Caco-2 (cell line): ENCODE measurements at regions not wholly inside any gene's neighbourhood (a gene's known extent, or its start where the extent isn't known, plus 50 kb on each side); places are given as distances from the start of the nearest gene placed in this dataset.

Experiments used
- BruUV-seq: library from RNA; stranded (reverse); fragments of 400-500 nt; replicated peaks from 2 replicates; lab custom pipeline; 2021; lab: Mats Ljungman, UMichigan
- CTCF ChIA-PET: fragments of 300-600 bp; sonication (Branson Sonifier 250); formaldehyde crosslinking; loops from one replicate; lab custom pipeline; 2022; ENCODE audit warnings: antibody characterized with exemption; lab: Charles Lee
- POLR2A ChIA-PET: fragments of 300-600 bp; sonication (Branson Sonifier 250); formaldehyde crosslinking; loops from one replicate; lab custom pipeline; 2022; ENCODE audit warnings: antibody characterized with exemption; lab: Charles Lee
- DNase-seq, 2 experiments: peaks; one replicate each; pipeline versions ENCODE4 v3.0.0 to v3.0.0-alpha.2; 2020 to 2022
- H3K27me3 ChIP-seq: replicated peaks from 2 replicates; pipeline ENCODE4 v1.6.0; 2011; ENCODE audit warnings: low read length; ENCODE audit not compliant: control insufficient read depth, insufficient read depth
- H3K36me3 ChIP-seq: 2 replicates; pipeline ENCODE4 v1.5.1; 2011; ENCODE audit warnings: low read length; ENCODE audit not compliant: control insufficient read depth, insufficient read depth
- H3K4me1 ChIP-seq: fragments of 250-450 bp; sonication (Bioruptor Pico); 2 replicates; pipeline ENCODE4 v1.5.1; 2020; ENCODE audit warnings: mild to moderate bottlenecking
- H3K4me3 ChIP-seq: 2 replicates; pipeline ENCODE4 v1.5.1; 2011; ENCODE audit warnings: low read depth, mild to moderate bottlenecking, control low read depth, low read length
- H3K9me3 ChIP-seq: fragments of 250-450 bp; sonication (Bioruptor Pico); 2 replicates; pipeline ENCODE4 v1.5.1; 2020; ENCODE audit warnings: mild to moderate bottlenecking, moderate library complexity
- H3K27ac Mint-ChIP-seq: one replicate; pipeline ENCODE4 v1.8.0; 2022; ENCODE audit warnings: mixed read lengths; ENCODE audit not compliant: unreplicated experiment
- H3K27me3 Mint-ChIP-seq: one replicate; pipeline ENCODE4 v1.8.0; 2022; ENCODE audit warnings: mixed read lengths; ENCODE audit not compliant: insufficient read depth, unreplicated experiment
- H3K36me3 Mint-ChIP-seq: one replicate; pipeline ENCODE4 v1.8.0; 2022; ENCODE audit warnings: mild to moderate bottlenecking, mixed read lengths; ENCODE audit not compliant: insufficient read depth, unreplicated experiment
- H3K4me1 Mint-ChIP-seq: one replicate; pipeline ENCODE4 v1.8.0; 2022; ENCODE audit warnings: low read depth, mixed read lengths; ENCODE audit not compliant: unreplicated experiment
- H3K4me3 Mint-ChIP-seq: one replicate; pipeline ENCODE4 v1.8.0; 2022; ENCODE audit warnings: mild to moderate bottlenecking, moderate library complexity, mixed read lengths; ENCODE audit not compliant: unreplicated experiment
- H3K9me3 Mint-ChIP-seq: one replicate; pipeline ENCODE4 v1.8.0; 2022; ENCODE audit warnings: mixed read lengths; ENCODE audit not compliant: unreplicated experiment
- CTCF ChIP-seq, 2 experiments: fragments of 200-600 bp in 1 of 2; IDR thresholded peaks; 1 replicate in 1 of 2; 2 replicates in 1 of 2; pipeline versions ENCODE4 v1.5.1 to v1.8.0; 2011 to 2022; ENCODE audit warnings: antibody characterized with exemption in 1 of 2, control low read depth in 1 of 2, inconsistent platforms in 1 of 2, low read depth in 1 of 2, low read length in 1 of 2, mild to moderate bottlenecking in 1 of 2, moderate library complexity in 1 of 2; ENCODE audit not compliant: insufficient read depth in 1 of 2, severe bottlenecking in 1 of 2, unreplicated experiment in 1 of 2
- intact Hi-C: fragments of 100-400 bp; cut with micrococcal nuclease; formaldehyde crosslinking; loops from one replicate; pipeline ENCODE4 v1.10.0; 2022; ENCODE audit not compliant: unreplicated experiment

- POLR2A ChIA-PET: no interaction called here
- no peaks in the 10 kb centered on the region for H3K9me3 ChIP-seq
- H3K4me1 ChIP-seq: peaks cover 7% of the 10 kb centered on the region; the same call in 1 of the 2 replicates
- no peaks in the 10 kb centered on the region for H3K27me3 Mint-ChIP-seq
- H3K4me3 Mint-ChIP-seq: no peak overlapping the region
- intact Hi-C loops: loop anchor here (1.0 to 2.0 kb wide), 2 partner anchors 121 to 156 kb away; no protein-coding TSS in a partner anchor
- BruUV-seq: no TSS peak
- no peak for DNase-seq
- H3K9me3 Mint-ChIP-seq: no peaks in the 10 kb centered on the region
- no peak overlapping the region for H3K4me3 ChIP-seq
- no peak for TF ChIP-seq CTCF (IDR thresholded peaks at IDR 0.05; ENCODE audit: insufficient read depth in 1 of 2, low read depth in 1 of 2, low read length in 1 of 2, severe bottlenecking in 1 of 2, unreplicated experiment in 1 of 2)
- no peaks in the 10 kb centered on the region for H3K36me3 Mint-ChIP-seq
- H3K36me3 ChIP-seq: no peaks in the 10 kb centered on the region
- CTCF ChIA-PET: no interaction called here
- H3K27me3 ChIP-seq: no peaks in the 10 kb centered on the region
- no peak overlapping the region for H3K27ac Mint-ChIP-seq
- H3K4me1 Mint-ChIP-seq: no peaks in the 10 kb centered on the region
Observed at GRCh38 chr2:120673571-120674061, 62.1 kb upstream of the GLI2 start.

DNA sequence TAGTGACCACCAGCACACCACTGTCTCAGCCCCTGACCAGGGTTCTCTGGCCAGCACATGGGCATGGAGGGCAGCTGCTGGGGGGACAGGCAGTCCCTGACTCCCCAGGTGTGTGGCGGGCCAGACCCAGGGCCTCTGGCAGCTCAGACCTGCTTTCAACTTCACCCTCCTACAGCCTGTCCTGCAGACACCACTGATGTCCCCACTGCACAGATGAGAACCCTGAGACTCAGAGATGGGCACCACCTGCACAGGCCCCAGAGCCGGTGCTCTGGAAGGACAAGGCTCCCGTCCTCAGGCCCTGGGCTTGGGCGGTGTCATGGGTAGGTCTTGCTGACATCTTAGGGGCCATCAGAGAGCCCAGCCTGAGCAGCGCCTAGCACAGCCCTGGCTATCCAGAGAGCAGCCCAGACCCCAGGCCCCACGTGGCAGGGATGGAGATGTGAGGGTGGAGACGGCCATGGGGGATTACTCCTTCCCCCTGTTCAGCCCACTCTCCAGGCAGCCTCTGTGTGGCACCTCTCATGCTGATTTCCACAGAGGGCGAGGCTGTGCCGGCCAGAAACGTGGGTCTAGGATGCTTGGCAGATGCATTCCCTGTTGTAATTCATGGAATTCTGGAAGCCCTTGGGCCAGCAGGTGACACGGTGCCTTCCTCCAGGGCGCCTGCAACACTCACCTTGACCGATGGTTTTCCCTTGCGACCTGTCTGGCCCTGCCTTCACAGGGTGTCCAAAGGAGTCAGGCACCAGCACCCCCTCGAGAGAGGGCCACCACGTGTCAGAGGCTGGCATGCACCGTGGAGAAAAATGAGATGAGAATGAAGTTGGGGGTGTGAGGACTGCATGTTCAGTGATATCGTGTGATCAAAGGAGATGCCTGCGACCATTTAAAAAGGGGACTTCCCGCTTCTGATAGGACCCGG is 61.2 kb upstream of the GLI2 start:
- Mint-ChIP-seq H3K27ac (no peak overlapping the region), H3K9me3 (no peaks in the 10 kb centered on the region), H3K4me1 (no peaks in the 10 kb centered on the region), H3K4me3 (no peak overlapping the region), H3K27me3 (no peaks in the 10 kb centered on the region), H3K36me3 (no peaks in the 10 kb centered on the region)
- DNase-seq: no peak
- Histone ChIP-seq H3K9me3 (no peaks in the 10 kb centered on the region), H3K36me3 (no peaks in the 10 kb centered on the region), H3K27me3 (no peaks in the 10 kb centered on the region), H3K4me1 (peaks cover 2% of the 10 kb centered on the region; the same call in 1 of the 2 replicates), H3K4me3 (no peak overlapping the region)
- BruUV-seq: no TSS peak
- TF ChIP-seq CTCF (IDR thresholded peaks at IDR 0.05; ENCODE audit: insufficient read depth in 1 of 2, low read depth in 1 of 2, low read length in 1 of 2, severe bottlenecking in 1 of 2, unreplicated experiment in 1 of 2): no peak
- CTCF ChIA-PET: interaction anchor here (4.1 kb wide), 1 partner anchor 331 kb away, joined by 31 read pairs; no protein-coding TSS in a partner anchor
- intact Hi-C loops: loop anchor here (1.0 to 2.0 kb wide), 4 partner anchors 122 to 331 kb away; no protein-coding TSS in a partner anchor
- POLR2A ChIA-PET: no interaction called here

- no peaks in the 10 kb centered on the region for H3K27me3 Mint-ChIP-seq
- DNase-seq: peak; percentile 63 to 83
- peaks cover 6% of the 10 kb centered on the region for H3K36me3 Mint-ChIP-seq
- ChIA-PET CTCF (interaction anchor here (0.5 to 4.1 kb wide), 3 partner anchors 154 to 333 kb away, joined by 3 to 31 read pairs (median 3); no protein-coding TSS in a partner anchor), POLR2A (no interaction called here)
- no peaks in the 10 kb centered on the region for H3K9me3 Mint-ChIP-seq
- H3K27me3 ChIP-seq: no peaks in the 10 kb centered on the region
- BruUV-seq: no TSS peak
- TF ChIP-seq CTCF (IDR thresholded peaks at IDR 0.05; ENCODE audit: insufficient read depth in 1 of 2, low read depth in 1 of 2, low read length in 1 of 2, severe bottlenecking in 1 of 2, unreplicated experiment in 1 of 2): peak; percentile 67 to 78
- H3K4me3 Mint-ChIP-seq: no peak overlapping the region
- H3K9me3 ChIP-seq: no peaks in the 10 kb centered on the region
- H3K4me1 ChIP-seq: no peaks in the 10 kb centered on the region
- no peak overlapping the region for H3K4me3 ChIP-seq
- H3K36me3 ChIP-seq: no peaks in the 10 kb centered on the region
- intact Hi-C loops: loop anchor here (1.0 to 2.0 kb wide), 3 partner anchors 123 to 332 kb away; no protein-coding TSS in a partner anchor
- H3K27ac Mint-ChIP-seq: no peak overlapping the region
- H3K4me1 Mint-ChIP-seq: peaks cover 4% of the 10 kb centered on the region
Observed at GRCh38 chr2:120675460-120676130, 60.1 kb upstream of the GLI2 start.
